HEK293T (cell line): ENCODE measurements at regions not wholly inside any gene's neighbourhood (a gene's known extent, or its start where the extent isn't known, plus 50 kb on each side); places are given as distances from the start of the nearest gene placed in this dataset.

Source experiments
- ARNT ChIP-seq: fragments of 450-650 bp; IDR thresholded peaks from 2 replicates; pipeline ENCODE4 v1.6.1; 2017; ENCODE audit warnings: mild to moderate bottlenecking
- BHLHE40 ChIP-seq: fragments of 450-650 bp; IDR thresholded peaks from 2 replicates; pipeline ENCODE4 v1.6.1; 2016; ENCODE audit warnings: mild to moderate bottlenecking, moderate library complexity, borderline replicate concordance
- CTBP1 ChIP-seq: fragments of 450-650 bp; IDR thresholded peaks from 2 replicates; pipeline ENCODE4 v1.6.1; 2016; ENCODE audit warnings: borderline replicate concordance
- ELF4 ChIP-seq: fragments of 450-650 bp; IDR thresholded peaks from 2 replicates; pipeline ENCODE4 v1.6.1; 2017; ENCODE audit warnings: antibody characterized with exemption
- FOXA1 ChIP-seq: fragments of 450-650 bp; IDR thresholded peaks from 2 replicates; pipeline ENCODE4 v1.6.1; 2016; ENCODE audit warnings: mild to moderate bottlenecking
- FOXK2 ChIP-seq: fragments of 450-650 bp; IDR thresholded peaks from 2 replicates; pipeline ENCODE4 v1.6.1; 2016; ENCODE audit warnings: mild to moderate bottlenecking
- FOXM1 ChIP-seq: fragments of 450-650 bp; IDR thresholded peaks from 2 replicates; pipeline ENCODE4 v1.6.1; 2017; ENCODE audit warnings: mild to moderate bottlenecking, borderline replicate concordance
- HDGF ChIP-seq: fragments of 450-650 bp; IDR thresholded peaks from 2 replicates; pipeline ENCODE4 v1.6.1; 2017; ENCODE audit warnings: antibody characterized with exemption, borderline replicate concordance
- LEF1 ChIP-seq: fragments of 450-650 bp; IDR thresholded peaks from 2 replicates; pipeline ENCODE4 v1.6.1; 2017; ENCODE audit warnings: mild to moderate bottlenecking, borderline replicate concordance
- NFRKB ChIP-seq: fragments of 450-650 bp; IDR thresholded peaks from 2 replicates; pipeline ENCODE4 v1.6.1; 2016; ENCODE audit warnings: mild to moderate bottlenecking, moderate library complexity
- SP1 ChIP-seq: fragments of 450-650 bp; IDR thresholded peaks from 2 replicates; pipeline ENCODE4 v1.6.1; 2017
- SUZ12 ChIP-seq: fragments of 450-650 bp; IDR thresholded peaks from 2 replicates; pipeline ENCODE4 v1.6.1; 2016; ENCODE audit warnings: mild to moderate bottlenecking
- TARDBP ChIP-seq: fragments of 450-650 bp; IDR thresholded peaks from 2 replicates; pipeline ENCODE4 v1.6.1; 2016
- TF ChIP-seq, protein P1 (sequence below): fragments of 450-650 bp; IDR thresholded peaks from 2 replicates; pipeline ENCODE4 v1.6.1; 2016

- TF ChIP-seq SUZ12 (no peak), FOXK2 (no peak), ARNT (no peak), SP1 (no peak), BHLHE40 (no peak), NFRKB (no peak), HDGF (no peak), FOXA1 (no peak), FOXM1 (no peak), ELF4 (no peak), CTBP1 (no peak), LEF1 (no peak), TARDBP (no peak)
- TF ChIP-seq, protein P1, sequence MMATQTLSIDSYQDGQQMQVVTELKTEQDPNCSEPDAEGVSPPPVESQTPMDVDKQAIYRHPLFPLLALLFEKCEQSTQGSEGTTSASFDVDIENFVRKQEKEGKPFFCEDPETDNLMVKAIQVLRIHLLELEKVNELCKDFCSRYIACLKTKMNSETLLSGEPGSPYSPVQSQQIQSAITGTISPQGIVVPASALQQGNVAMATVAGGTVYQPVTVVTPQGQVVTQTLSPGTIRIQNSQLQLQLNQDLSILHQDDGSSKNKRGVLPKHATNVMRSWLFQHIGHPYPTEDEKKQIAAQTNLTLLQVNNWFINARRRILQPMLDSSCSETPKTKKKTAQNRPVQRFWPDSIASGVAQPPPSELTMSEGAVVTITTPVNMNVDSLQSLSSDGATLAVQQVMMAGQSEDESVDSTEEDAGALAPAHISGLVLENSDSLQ, result no peak
These were observed 217.5 kb downstream of the PMAIP1 start for GRCh38 chr18:60117321-60117720.
